SK-N-SH treated with all-trans-retinoic acid at 6 μM for 48 hours (cell line): ENCODE measurements at regions not wholly inside any gene's neighbourhood (a gene's known extent, or its start where the extent isn't known, plus 50 kb on each side); places are given as distances from the start of the nearest gene placed in this dataset.

Experiments
- ATAC-seq: fragments of 200-7000 bp; cut with Tn5 transposase; 3 replicates; pipeline ENCODE4 v1.9.1; 2020; ENCODE audit warnings: mild to moderate bottlenecking, moderate library complexity
- ARNTL ChIP-seq: fragments of 450-650 bp; formaldehyde crosslinking; IDR thresholded peaks from 2 replicates; pipeline ENCODE4 v1.5.0; 2020; ENCODE audit warnings: low read depth, mild to moderate bottlenecking, moderate library complexity, borderline replicate concordance
- BACH2 ChIP-seq: fragments of 250-450 bp; sonication (Bioruptor Pico); IDR thresholded peaks from 2 replicates; pipeline ENCODE4 v1.9.0; 2021; ENCODE audit warnings: mild to moderate bottlenecking, borderline replicate concordance
- ESRRG ChIP-seq: fragments of 250-450 bp; sonication (Bioruptor Pico); IDR thresholded peaks from 2 replicates; pipeline ENCODE4 v1.6.1; 2021; ENCODE audit warnings: mild to moderate bottlenecking
- GLIS3 ChIP-seq: fragments of 250-450 bp; sonication (Bioruptor Pico); IDR thresholded peaks from 2 replicates; pipeline ENCODE4 v1.5.0; 2020; ENCODE audit warnings: mild to moderate bottlenecking, moderate library complexity
- ISL1 ChIP-seq: fragments of 250-450 bp; sonication (Bioruptor Pico); IDR thresholded peaks from 2 replicates; pipeline ENCODE4 v2.1.2; 2022; ENCODE audit warnings: mild to moderate bottlenecking, moderate library complexity
- OSR1 ChIP-seq: fragments of 250-450 bp; sonication (Bioruptor Pico); IDR thresholded peaks from 2 replicates; pipeline ENCODE4 v1.8.0; 2022; ENCODE audit warnings: moderate library complexity, mild to moderate bottlenecking, inconsistent platforms
- POU6F1 ChIP-seq: fragments of 250-450 bp; sonication (Bioruptor Pico); IDR thresholded peaks from 2 replicates; pipeline ENCODE4 v1.8.0; 2021; ENCODE audit warnings: low read depth, mild to moderate bottlenecking, moderate library complexity, borderline replicate concordance
- PPARA ChIP-seq: fragments of 250-450 bp; sonication (Bioruptor Pico); IDR thresholded peaks from 2 replicates; pipeline ENCODE4 v1.5.0; 2020; ENCODE audit warnings: mild to moderate bottlenecking, borderline replicate concordance
- RARB ChIP-seq: fragments of 250-450 bp; sonication (Bioruptor Pico); IDR thresholded peaks from 2 replicates; pipeline ENCODE4 v1.8.0; 2021; ENCODE audit warnings: mild to moderate bottlenecking, moderate library complexity
- SNAI2 ChIP-seq: fragments of 250-450 bp; sonication (Bioruptor Pico); IDR thresholded peaks from 2 replicates; pipeline ENCODE4 v1.5.0; 2020; ENCODE audit warnings: mild to moderate bottlenecking, moderate library complexity
- TCF4 ChIP-seq: fragments of 250-450 bp; sonication (Bioruptor Pico); IDR thresholded peaks from 2 replicates; pipeline ENCODE4 v1.8.0; 2021; ENCODE audit warnings: mild to moderate bottlenecking, moderate library complexity, borderline replicate concordance
- TOX ChIP-seq: fragments of 250-450 bp; sonication (Bioruptor Pico); IDR thresholded peaks from 2 replicates; pipeline ENCODE4 v1.8.0; 2021; ENCODE audit warnings: mild to moderate bottlenecking, moderate library complexity, borderline replicate concordance
- TSHZ2 ChIP-seq: fragments of 250-450 bp; sonication (Bioruptor Pico); IDR thresholded peaks from 2 replicates; pipeline ENCODE4 v1.5.0; 2020; ENCODE audit warnings: mild to moderate bottlenecking, moderate library complexity
- ZC3H10 ChIP-seq: fragments of 250-450 bp; sonication (Bioruptor Pico); IDR thresholded peaks from 2 replicates; pipeline ENCODE4 v1.5.1; 2021; ENCODE audit warnings: mild to moderate bottlenecking, moderate library complexity
- ZNF565 ChIP-seq: fragments of 450-650 bp; formaldehyde crosslinking; conservative IDR thresholded peaks from 2 replicates; pipeline ENCODE4 v1.5.0; 2020; ENCODE audit warnings: low read depth, mild to moderate bottlenecking, moderate library complexity
- ZNF70 ChIP-seq: fragments of 450-650 bp; formaldehyde crosslinking; IDR thresholded peaks from 2 replicates; pipeline ENCODE4 v1.5.0; 2020; ENCODE audit warnings: mild to moderate bottlenecking, moderate library complexity
- ZNF8 ChIP-seq: fragments of 450-650 bp; formaldehyde crosslinking; IDR thresholded peaks from 2 replicates; pipeline ENCODE4 v1.5.0; 2020; ENCODE audit warnings: mild to moderate bottlenecking, moderate library complexity
- TF ChIP-seq, protein P1 (sequence below): fragments of 250-450 bp; sonication (Bioruptor Pico); IDR thresholded peaks from 2 replicates; pipeline ENCODE4 v1.5.1; 2020; ENCODE audit warnings: low read depth, mild to moderate bottlenecking, moderate library complexity
- TF ChIP-seq, protein P2 (sequence below): fragments of 250-450 bp; sonication (Bioruptor Pico); IDR thresholded peaks from 2 replicates; pipeline ENCODE4 v1.8.0; 2020; ENCODE audit warnings: mild to moderate bottlenecking, moderate library complexity, borderline replicate concordance

DNA sequence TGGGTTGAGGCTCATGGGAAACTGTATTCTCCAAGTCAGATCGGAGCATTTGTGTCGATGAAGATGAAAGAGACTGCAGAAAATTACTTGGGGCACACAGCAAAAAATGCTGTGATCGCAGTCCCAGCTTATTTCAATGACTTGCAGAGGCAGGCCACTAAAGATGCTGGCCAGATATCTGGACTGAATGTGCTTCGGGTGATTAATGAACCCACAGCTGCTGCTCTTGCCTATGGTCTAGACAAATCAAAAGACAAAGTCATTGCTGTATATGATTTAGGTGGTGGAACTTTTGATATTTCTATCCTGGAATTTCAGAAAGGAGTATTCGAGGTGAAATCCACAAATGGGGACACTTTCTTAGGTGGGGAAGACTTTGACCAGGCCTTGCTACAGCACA lies 336.6 kb downstream of the PAX3 start:
- no peak for ATAC-seq
- TF ChIP-seq ZC3H10 (CRISPR knock-in tag) (no peak), SNAI2 (CRISPR knock-in tag) (no peak), ISL1 (CRISPR knock-in tag) (no peak), TCF4 (CRISPR knock-in tag) (no peak), ESRRG (CRISPR knock-in tag) (no peak), OSR1 (CRISPR knock-in tag) (no peak), GLIS3 (CRISPR knock-in tag) (no peak), ZNF8 (CRISPR knock-in tag) (no peak)
- TF ChIP-seq, protein P1, sequence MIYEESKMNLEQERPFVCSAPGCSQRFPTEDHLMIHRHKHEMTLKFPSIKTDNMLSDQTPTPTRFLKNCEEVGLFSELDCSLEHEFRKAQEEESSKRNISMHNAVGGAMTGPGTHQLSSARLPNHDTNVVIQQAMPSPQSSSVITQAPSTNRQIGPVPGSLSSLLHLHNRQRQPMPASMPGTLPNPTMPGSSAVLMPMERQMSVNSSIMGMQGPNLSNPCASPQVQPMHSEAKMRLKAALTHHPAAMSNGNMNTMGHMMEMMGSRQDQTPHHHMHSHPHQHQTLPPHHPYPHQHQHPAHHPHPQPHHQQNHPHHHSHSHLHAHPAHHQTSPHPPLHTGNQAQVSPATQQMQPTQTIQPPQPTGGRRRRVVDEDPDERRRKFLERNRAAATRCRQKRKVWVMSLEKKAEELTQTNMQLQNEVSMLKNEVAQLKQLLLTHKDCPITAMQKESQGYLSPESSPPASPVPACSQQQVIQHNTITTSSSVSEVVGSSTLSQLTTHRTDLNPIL (CRISPR knock-in tag), result no peak
- TF ChIP-seq, protein P2, sequence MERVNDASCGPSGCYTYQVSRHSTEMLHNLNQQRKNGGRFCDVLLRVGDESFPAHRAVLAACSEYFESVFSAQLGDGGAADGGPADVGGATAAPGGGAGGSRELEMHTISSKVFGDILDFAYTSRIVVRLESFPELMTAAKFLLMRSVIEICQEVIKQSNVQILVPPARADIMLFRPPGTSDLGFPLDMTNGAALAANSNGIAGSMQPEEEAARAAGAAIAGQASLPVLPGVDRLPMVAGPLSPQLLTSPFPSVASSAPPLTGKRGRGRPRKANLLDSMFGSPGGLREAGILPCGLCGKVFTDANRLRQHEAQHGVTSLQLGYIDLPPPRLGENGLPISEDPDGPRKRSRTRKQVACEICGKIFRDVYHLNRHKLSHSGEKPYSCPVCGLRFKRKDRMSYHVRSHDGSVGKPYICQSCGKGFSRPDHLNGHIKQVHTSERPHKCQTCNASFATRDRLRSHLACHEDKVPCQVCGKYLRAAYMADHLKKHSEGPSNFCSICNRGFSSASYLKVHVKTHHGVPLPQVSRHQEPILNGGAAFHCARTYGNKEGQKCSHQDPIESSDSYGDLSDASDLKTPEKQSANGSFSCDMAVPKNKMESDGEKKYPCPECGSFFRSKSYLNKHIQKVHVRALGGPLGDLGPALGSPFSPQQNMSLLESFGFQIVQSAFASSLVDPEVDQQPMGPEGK (CRISPR knock-in tag), result no peak
- TF ChIP-seq, all 23 proteins: peak for 0

GRCh38 chr2:221961561-221961960 lies 337.2 kb downstream of the PAX3 start:
- no peak for ATAC-seq
- TF ChIP-seq, protein P2 (CRISPR knock-in tag), result no peak
- TF ChIP-seq ARNTL (CRISPR knock-in tag) (no peak), ZNF565 (CRISPR knock-in tag) (no peak), ZNF70 (no peak), TSHZ2 (CRISPR knock-in tag) (no peak), RARB (CRISPR knock-in tag) (no peak), POU6F1 (CRISPR knock-in tag) (no peak), OSR1 (CRISPR knock-in tag) (no peak), BACH2 (CRISPR knock-in tag) (no peak), ISL1 (CRISPR knock-in tag) (no peak), TOX (CRISPR knock-in tag) (no peak), PPARA (CRISPR knock-in tag) (no peak), ESRRG (CRISPR knock-in tag) (no peak), TCF4 (CRISPR knock-in tag) (no peak), GLIS3 (CRISPR knock-in tag) (no peak)
- TF ChIP-seq, protein P1 (CRISPR knock-in tag), result no peak
